Glomerular visceral epithelial cell (primary cell): ENCODE measurements at regions not wholly inside any gene's neighbourhood (a gene's known extent, or its start where the extent isn't known, plus 50 kb on each side); places are given as distances from the start of the nearest gene placed in this dataset.
"Not testable (repeated sequence)": the region's sequence is repeated elsewhere in the genome, so short reads cannot be mapped to it uniquely, and the experiment has no call there.

Experiments used
- DNase-seq: peaks from one replicate; pipeline ENCODE4 v3.0.0-alpha.2; 2016; ENCODE audit errors: extremely low spot score

DNA sequence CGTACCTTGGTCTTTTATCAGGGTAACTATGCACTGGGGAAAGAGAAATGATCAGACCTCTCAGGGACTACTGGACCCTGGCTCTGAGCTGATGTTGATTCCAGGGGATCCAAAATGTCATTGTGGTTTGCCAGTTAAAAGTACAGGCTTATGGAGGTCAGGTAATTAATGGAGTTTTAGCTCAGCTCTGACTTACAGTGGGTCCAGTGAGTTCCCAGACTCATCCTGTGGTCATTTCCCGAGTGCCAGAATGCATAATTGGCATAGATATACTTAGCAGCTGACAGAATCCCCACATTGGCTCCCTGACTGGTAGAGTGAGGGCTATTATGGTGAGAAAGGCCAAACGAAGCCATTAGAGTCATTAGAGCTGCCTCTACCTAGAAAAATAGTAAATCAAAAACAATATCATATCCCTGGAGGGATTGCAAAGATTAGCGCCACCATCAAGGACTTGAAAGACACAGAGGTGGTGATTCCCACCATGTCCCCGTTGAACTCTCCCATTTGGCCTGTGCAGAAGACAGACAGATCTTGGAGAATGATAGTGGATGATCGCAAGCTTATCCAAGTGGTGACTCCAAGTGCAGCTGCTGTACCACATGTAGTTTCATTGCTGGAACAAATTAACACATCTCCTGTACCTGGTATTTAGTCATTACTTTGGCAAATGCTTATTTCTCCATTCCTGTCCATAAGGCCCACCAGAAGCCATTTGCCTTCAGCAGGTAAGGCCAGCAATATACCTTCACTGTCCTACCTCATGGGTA is 152.4 kb downstream of the THBS2 start:
- DNase-seq: no peak

DNA sequence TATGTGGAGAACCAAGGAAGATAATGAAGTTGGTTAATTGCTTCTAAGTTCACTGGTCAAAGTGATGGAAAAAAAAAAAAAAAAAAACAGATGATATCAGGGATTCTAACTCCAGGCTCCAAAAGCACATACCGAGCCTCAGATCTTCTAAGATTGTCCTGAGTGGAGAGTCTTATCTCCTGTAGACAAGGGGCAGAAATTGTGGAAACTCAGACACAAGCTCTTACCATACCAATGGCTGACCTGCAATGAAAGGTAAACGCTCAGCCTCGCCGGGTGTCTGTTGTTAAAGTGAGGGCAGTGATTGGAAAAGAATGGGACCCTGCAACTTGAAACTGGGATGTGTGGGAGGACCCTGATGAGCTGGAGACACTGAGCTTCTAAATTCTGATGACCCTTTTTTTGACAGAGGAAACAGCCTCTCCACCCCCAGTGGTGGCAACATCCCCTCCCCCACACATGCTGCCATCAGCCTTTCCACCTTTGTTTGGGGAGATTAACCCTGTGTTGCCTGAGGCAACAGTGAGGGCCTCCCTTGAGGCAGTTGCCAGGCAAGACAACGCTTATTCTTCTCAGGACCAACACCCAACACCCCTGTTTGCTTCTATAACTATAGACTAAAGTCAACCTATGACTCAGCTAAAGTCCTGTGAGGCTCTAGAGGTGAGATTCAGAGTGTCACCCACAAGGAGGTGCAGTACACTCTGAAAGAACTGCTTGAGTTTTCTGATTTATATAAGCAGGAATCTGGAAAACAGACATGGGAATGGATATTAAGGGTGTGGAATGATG is 154.0 kb downstream of the THBS2 start:
- no peak for DNase-seq

DNA sequence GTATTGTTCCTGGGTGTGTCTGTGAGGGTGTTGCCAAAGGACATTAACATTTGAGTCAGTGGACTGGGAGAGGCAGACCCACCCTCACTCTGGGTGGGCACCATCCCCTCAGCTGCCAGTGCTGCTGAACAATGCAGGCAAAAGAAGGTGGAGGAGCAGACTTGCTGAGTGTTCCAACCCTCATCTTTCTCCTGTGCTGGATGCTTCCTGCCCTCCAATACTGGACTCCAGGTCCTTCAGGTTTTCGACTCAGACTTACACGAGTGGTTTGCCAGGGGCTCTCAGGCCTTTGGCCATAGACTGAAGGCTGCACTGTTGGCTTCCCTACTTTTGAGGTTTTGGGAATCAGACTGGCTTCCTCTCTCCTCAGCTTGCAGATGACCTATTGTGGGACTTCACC is 155.0 kb downstream of the THBS2 start:
- DNase-seq: not testable (repeated sequence)

DNA sequence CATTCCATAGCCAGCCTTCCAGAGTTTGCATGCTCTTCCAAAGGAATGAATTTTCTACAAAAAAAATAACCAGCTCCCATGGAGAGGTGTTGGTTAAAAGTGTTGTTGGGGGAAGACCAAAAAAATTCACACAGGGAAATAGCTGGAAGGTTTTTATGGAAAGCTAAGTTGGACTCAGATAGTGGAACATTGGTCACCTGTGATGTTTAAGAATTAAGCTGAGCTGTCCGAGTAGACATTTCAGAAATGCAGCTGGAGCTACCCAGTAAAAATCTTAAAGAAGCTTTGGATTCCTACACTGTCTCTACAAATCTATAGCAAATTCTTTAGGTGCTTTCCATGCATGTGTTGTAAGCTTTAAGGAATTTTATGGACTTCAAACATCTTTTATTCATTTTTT is 155.5 kb downstream of the THBS2 start:
- DNase-seq: no peak

DNA sequence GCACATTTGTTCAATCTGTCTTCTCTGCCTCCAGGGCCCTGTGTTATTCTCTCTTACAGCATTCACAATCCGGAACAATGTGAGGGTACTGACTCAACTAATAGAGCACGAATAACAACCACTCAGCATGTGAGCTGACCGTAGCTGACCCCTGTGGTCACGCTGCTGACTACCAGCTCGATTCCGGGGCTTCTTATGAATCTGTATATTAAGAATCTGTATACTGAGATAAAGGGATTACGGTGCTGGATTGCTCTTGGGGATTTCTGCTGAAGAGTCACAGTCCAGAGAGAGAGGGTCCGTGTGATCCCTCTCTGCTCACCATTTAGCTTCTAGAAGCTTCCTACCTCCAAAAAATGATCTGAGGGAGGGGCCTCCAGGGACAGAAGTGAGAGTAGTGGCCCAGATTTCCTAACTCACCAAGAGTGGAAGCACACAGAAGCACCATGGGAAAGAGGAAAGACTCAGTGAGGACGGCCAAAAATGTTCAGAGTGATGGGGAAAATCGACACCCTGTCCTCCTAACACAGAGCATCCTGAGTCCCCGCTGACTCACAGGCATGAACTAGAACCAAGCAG is 156.2 kb downstream of the THBS2 start:
- peak; percentile 29 for DNase-seq

DNA sequence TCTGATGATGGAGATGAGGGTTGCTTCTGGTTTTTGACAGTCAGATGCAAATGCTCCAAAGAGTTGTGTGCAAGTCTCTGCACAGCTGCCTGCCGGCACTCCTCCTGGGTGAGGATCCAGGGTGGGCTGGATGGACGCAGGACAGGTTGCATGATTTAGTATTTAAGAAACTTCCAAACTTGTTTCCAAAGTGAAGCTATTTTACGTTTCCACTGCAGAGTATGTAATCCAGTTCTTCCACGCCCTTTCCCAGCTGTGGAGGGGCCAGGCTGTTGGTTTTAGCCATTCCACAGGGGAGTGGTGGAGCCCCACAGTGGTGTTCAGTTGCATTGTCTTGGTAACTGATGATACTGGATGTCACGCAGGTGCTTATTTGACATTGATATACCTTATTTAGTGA is 157.3 kb downstream of the THBS2 start:
- DNase-seq: no peak

DNA sequence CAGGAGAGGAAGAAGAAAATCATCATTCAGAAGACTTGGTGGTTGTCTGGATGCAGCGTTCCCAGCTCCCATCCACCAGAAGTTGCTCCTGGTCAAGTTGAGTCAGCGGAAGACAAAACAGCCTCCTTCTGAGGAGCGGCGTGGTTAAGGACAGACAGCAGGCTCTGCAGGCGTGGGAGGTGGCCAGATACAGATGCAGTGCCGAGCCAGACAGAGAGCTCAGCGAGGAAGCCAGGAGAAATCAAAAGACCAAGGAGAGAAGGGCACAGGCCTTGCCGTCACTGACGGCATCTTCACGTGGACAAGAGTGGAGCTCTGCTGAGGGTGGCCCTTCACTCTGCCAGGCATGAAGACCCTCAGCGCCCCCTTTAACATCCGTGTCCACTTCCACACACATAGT is 158.5 kb downstream of the THBS2 start:
- no peak for DNase-seq

DNA sequence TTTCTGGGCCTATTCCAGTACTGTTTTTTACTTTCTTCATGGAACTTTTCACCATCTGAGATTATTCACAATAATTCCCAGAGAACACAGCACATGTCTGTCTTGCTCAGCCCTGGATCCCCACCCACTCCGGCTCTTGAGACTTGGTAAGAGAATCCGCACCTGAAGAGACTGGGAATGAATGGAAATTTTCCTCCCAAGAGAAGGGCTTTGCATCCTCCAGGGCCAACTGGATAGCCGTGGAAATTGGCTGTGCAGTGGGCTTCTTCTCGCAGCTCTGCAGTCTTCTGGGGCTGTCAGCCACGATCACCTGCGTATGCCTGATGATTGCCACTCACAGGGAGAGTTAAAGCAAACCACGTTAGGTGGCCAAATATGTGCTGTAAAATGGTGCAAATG is 159.1 kb downstream of the THBS2 start:
- no peak for DNase-seq

DNA sequence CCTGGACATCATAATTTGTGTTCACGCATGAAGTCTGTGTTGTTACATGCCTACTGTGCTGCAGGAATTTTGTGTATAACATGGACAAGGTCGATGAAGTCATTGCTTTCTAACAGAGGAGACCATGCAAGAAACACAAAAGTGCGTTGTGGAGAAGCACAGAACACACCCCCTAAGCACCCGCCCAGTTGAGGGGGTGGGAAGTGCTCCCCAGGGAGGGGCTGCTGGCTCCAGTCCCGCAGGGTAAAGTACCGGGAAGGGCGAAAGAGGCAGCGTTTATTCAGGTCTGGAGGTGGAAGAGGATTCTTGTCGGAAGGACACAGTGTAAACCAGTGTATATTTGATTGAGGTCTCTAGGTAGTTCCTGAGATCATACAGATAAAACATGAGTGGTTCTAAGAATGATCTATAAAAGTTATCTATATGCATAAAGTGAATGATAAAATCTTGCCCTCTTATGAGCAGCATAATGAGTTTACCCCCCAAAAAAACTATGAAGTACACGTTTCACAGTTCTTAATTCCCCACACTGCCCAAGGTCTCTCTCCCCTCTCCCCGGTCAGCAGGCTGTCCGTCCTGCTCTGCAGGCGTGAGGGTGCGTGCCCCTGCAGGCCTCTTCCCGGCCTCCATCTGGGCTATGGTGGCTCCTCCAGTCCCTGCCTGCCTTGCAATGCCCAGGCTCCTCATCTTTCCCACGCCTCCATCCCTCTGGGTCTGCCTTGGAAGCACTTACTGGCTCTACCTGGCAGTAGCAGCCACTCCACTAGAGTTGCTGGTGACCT is 159.7 kb downstream of the THBS2 start:
- no peak for DNase-seq

DNA sequence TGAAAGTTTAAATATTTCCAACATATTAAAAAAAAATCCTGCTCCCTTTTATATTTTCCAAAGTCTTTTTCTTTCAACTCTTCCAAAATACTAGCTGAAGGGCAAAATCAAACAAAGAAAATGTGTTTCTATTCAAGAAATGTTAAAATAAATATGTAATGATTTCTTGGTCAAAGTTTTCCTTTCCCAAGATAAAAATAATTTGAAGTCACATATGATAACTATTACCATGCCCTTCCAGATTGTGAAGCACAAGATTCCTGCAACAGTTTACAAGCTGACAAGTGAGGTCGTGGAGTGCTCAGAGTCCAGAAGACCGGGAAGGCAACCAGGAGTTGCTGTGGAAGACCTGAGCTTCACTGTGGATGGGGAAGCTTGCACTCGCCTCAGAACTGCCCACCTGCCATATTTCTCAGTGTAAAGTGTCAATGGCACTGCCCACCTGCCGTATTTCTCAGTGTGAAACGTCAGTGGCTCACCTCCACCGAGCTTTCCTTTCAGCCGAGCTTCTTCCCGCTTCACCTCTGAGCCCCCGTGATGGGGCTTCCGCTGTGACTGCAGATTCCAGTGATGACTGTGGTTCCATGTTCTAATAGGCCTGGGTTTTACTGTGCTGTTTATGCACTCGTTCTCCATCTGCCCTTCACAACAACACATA is 160.5 kb downstream of the THBS2 start:
- no peak for DNase-seq

DNA sequence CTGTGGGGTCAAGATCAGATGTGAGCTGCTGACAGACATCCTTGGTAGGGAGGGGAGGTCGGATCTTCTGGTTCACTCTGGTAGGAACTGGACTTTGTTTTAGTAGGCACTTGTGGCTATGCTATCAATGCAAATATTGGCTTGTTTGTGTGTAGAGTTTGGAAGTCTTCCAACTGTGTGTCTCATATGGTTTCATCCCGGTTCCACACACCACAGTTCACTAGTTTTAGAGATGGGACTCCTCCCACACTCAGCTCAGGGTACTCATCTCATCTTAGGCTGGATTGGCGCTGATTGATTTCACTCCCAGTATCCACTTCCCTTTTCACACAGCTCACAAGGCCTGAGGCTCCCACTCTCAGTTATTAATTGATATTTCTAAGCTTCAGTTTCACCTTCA is 161.3 kb downstream of the THBS2 start:
- no peak for DNase-seq

DNA sequence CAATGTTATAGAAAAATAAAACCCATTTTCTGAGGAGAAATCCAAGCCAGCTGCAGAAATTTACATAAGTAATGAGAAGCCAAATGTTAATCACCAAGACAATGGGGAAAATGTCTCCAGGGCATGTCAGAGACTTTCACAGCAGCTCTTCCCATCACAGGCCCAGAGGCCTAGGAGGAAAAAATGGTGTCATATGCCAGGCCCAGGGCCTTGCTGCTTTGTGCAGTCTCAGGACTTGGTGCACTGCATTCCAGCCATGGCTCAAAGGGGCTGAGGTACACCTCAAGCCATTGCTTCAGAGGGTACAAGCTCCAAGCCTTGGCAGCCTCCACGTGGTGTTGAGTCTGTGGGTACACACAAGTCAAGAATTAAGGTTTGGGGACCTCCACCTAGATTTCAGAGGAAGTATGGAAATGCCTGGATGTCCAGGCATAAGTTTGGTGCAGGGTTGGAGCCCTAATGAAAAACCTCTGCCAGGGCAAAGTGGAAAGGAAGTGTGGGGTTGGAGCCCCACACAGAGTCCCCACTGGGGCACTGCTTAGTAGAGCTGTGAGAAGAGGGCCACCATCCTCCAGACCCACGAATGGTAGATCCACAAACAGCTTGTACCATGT is 163.0 kb downstream of the THBS2 start:
- DNase-seq: not testable (repeated sequence)

DNA sequence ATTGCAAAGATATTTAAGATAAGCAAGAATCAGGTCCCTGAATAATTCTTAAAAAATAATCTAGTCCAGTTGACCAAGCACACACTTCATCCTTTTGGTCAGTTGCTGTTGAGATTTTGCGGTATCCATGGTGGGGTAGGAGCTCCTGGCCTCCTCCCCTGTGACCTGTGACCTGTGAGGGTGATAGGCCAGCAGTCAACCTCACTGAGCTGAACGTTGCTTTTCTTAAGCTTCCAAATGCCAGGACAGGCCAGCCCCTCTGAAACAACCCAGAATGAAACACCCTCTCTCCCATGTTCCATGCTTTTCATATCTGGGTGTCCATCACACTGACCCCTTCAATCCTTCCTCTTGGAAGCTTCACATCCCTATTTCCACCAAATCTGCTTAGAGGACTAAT is 164.9 kb downstream of the THBS2 start:
- DNase-seq: no peak

DNA sequence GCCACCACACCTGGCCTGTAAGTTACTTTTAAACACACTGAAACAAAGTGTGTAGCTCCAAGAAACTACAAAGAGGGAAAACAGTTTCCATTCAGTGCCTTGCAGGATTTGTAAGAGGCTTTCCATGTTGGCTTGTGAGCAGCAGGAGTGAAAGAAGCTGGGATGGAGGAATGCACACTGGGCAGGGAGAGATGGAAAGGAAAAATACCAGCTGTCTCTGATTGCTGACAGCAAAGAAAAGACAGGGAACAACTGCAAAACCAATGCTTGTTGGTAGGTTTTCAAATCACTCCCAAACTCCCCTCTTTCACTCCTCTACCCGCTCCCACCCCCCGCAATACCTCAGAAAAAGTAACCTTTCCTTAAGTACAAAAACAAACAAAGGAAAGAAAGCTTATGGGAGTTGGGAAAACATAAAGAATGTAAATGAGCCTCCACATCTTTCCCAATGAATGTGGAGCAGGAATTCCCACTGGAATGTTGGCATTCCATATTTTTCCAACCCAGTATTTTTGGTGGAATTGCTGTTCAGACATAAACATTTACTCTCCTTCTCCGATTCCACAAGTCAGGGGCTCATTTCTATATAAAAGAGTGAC is 166.1 kb downstream of the THBS2 start:
- DNase-seq: no peak

DNA sequence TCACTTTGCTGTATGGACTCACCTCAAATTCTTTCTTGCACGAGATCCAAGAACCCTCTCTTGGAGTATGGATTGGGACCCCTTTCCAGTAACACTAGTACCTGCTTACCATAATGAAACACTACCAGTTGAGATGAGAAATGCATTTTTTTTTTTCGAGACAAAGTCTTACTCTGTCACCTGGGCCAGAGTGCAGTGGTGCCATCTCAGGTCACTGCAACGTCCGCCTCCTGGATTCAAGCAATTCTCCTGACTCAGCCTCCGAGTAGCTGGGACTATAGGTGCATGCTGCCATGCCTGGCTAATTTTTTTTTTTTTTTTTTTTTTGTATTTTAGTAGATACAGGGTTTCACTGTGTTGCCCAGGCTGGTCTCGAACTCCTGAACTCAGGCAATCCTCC is 167.0 kb downstream of the THBS2 start:
- not testable (repeated sequence) for DNase-seq

DNA sequence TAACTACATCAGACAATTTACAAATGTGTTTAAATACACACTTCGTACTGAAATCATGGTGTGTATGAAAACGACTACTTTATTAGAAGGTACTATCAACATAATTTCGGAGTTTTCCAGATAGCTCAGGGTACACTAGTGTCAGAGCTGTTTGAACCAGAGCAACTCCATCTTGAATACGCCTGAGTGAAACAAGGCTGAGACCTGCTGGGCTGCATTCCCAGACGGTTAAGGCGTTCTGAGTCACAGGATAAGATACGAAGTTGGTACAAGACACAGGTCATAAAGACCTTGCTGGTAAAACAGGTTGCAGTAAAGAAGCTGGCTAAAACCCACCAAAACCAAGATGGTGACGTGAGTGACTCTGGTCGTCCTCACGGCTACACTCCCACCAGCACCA is 167.6 kb downstream of the THBS2 start:
- no peak for DNase-seq

DNA sequence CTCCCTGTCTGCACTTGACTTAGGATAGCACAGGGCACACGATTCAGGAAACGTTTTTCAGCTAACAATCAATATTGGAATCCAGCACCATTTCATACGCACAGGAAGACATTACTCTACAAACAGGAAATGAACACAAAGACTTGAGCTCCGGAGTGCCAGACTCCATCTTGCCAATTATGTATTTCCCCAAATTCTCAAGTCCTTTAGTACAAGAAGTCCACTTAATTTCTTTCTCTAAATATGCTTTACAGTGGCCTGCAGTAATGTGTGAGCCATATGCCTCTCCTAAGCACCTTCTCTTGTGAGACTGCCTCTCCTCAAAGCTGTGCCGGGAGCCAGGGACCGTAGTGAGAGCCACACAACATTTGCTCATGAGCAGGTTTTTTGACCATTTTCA is 168.2 kb downstream of the THBS2 start:
- DNase-seq: no peak

DNA sequence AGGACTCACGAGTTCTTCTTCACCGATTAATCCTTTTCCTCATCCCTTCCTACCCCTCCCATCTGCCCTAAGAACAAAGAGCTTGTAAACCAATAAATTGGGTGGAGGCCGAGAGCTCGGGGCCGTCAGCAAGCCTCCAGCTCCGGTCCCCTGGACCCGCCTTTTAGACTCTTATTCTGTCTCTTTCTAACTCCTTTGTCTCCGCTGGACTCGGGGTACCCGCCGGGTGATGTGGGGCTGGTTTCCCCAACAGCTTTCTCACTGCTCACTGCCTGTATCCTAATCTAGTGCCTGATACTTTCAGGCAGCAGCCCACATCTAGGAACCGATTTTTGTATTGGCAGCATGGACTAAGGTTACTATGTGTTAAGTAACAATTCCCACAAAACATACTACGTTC is 169.1 kb downstream of the THBS2 start:
- DNase-seq: not testable (repeated sequence)

DNA sequence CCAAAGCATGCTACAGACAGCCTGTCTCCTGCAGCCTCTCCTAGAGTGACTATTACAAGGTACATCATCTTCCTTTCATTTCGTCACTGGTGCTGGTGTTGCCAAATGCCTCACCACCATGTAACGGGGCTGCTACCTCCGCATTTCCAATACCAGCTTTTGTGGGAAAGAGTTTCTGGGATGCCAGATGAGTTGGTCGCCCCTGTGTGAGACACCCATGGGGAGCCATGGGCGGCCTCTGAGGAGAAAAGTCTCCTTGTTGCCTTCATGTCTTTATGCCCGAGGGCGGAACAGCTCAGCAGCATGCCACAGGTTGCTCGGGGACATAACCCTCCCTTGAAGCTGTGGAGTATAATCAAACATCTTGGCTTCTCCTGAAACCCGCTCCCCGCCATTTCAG is 169.6 kb downstream of the THBS2 start:
- no peak for DNase-seq

DNA sequence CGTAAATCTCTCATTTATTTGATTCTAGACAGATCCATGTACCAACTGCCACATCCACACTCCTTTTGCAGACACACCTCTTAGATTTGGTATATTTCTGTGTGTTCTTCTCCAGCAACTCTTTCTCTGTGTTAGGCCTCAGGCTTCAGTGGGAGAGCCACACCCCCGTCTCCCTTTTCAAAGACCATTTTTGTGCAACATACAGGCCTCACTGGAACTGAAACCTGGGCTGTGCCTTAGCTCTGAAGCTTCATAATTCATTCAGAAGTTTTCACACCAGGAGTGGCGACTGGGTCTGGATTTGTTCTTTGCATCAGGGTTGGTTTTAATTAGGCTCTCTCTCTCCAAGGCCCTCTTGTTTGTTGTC is 170.2 kb downstream of the THBS2 start:
- no peak for DNase-seq
